Ascending aorta (tissue), 2 donors: ENCODE measurements at regions not wholly inside any gene's neighbourhood (a gene's known extent, or its start where the extent isn't known, plus 50 kb on each side); places are given as distances from the start of the nearest gene placed in this dataset.

Source experiments
- DNase-seq, 2 donors: peaks; one replicate each; pipeline ENCODE4 v3.0.0-alpha.2; 2019; ENCODE audit warnings: low spot score in 2 of 2
- H3K27ac ChIP-seq, 2 donors: fragments of 200-600 bp; sonication (generic); one replicate each; pipeline ENCODE4 v1.5.1; 2016 to 2017; ENCODE audit warnings: mild to moderate bottlenecking in 1 of 2
- H3K27me3 ChIP-seq: fragments of 200-600 bp; sonication (generic); one replicate; pipeline ENCODE4 v1.5.1; 2017
- H3K36me3 ChIP-seq, 2 donors: fragments of 200-600 bp; sonication (generic); one replicate each; pipeline ENCODE4 v1.5.1; 2016
- H3K4me1 ChIP-seq, 2 donors: fragments of 200-600 bp; sonication (generic); one replicate each; pipeline ENCODE4 v1.5.1; 2016 to 2017; ENCODE audit warnings: mild to moderate bottlenecking in 1 of 2
- H3K4me3 ChIP-seq, 2 donors: fragments of 200-600 bp; sonication (generic); one replicate each; pipeline ENCODE4 v1.5.1; 2016 to 2017; ENCODE audit warnings: mild to moderate bottlenecking in 1 of 2
- H3K9me3 ChIP-seq, 2 donors: fragments of 200-600 bp; sonication (generic); one replicate each; pipeline ENCODE4 v1.5.1; 2016
- CTCF ChIP-seq, 3 experiments: fragments of 200-600 bp in 2 of 3; fragments of 450-650 bp in 1 of 3; sonication (generic) in 2 of 3; IDR thresholded peaks; one replicate each; pipeline ENCODE4 v1.5.1; 2016 to 2019; ENCODE audit warnings: antibody characterized with exemption in 3 of 3, mild to moderate bottlenecking in 1 of 3, moderate library complexity in 1 of 3
- intact Hi-C: fragments of 100-400 bp; cut with DNase I; formaldehyde crosslinking; loops from one replicate; pipeline ENCODE4 v1.15.1; 2023

DNA sequence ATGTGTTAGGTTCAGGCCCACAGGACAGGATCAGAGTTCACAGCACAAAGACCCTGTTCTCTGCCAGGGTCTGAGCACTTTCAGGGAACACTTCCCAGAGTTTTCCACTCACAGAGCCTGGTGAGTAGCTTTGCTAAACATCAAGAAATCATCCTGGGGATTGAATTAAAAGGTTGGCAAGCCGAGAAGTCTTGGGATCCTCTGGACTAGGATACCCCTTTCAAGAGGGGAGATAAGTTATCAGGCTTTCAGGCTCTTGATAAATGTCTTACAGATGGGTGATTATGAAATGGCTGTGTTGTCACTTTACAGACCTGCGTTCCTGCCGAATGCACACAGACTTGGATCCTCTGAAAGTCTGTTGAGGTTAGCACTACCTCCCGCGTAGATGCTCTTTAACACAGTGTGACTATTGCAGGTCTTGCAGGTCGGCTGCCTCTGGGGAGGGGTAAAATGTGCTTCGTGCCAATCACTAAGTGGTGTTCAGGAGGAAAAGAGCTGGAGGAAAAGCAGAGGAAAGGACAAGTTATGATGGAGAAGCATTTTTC, 473.5 kb upstream of the AKR1E2 start:
- peak in 1 of 2 donors; percentile 72 for DNase-seq
- peaks cover 7 to 34% of the 10 kb centered on the region in 2 donors for H3K4me1 ChIP-seq
- peak overlapping the region; percentile 68 to 76 for H3K27ac ChIP-seq
- no peak for TF ChIP-seq CTCF (IDR thresholded peaks at IDR 0.05)
- no peak overlapping the region for H3K4me3 ChIP-seq
- intact Hi-C loops: loop anchor here (2.0 to 5.0 kb wide), 3 partner anchors 146 to 305 kb away; no protein-coding TSS in a partner anchor
- H3K27me3 ChIP-seq: no peaks in the 10 kb centered on the region
- no peaks in the 10 kb centered on the region for H3K36me3 ChIP-seq
- H3K9me3 ChIP-seq: no peaks in the 10 kb centered on the region

GRCh38 chr10:4351723-4352413, 474.1 kb upstream of the AKR1E2 start:
- Histone ChIP-seq H3K4me3 (no peak overlapping the region), H3K27me3 (no peaks in the 10 kb centered on the region), H3K36me3 (no peaks in the 10 kb centered on the region), H3K4me1 (peaks cover 7 to 34% of the 10 kb centered on the region in 2 donors), H3K9me3 (no peaks in the 10 kb centered on the region), H3K27ac (peak overlapping the region; percentile 68 to 76)
- intact Hi-C loops: loop anchor here (2.0 to 5.0 kb wide), 3 partner anchors 147 to 305 kb away; no protein-coding TSS in a partner anchor
- TF ChIP-seq CTCF (IDR thresholded peaks at IDR 0.05): no peak
- DNase-seq: no peak

GRCh38 chr10:4347397-4347796, 478.6 kb upstream of the AKR1E2 start:
- H3K27me3 ChIP-seq: no peaks in the 10 kb centered on the region
- no peak for DNase-seq
- intact Hi-C loops: loop anchor here (10.0 kb wide), 1 partner anchor 1113 kb away; no protein-coding TSS in a partner anchor
- H3K27ac ChIP-seq: peak overlapping the region; percentile 4 to 41
- no peaks in the 10 kb centered on the region for H3K9me3 ChIP-seq
- H3K4me3 ChIP-seq: no peak overlapping the region
- H3K36me3 ChIP-seq: no peaks in the 10 kb centered on the region
- H3K4me1 ChIP-seq: peaks cover 17 to 28% of the 10 kb centered on the region in 2 donors
- no peak for TF ChIP-seq CTCF (IDR thresholded peaks at IDR 0.05)

DNA sequence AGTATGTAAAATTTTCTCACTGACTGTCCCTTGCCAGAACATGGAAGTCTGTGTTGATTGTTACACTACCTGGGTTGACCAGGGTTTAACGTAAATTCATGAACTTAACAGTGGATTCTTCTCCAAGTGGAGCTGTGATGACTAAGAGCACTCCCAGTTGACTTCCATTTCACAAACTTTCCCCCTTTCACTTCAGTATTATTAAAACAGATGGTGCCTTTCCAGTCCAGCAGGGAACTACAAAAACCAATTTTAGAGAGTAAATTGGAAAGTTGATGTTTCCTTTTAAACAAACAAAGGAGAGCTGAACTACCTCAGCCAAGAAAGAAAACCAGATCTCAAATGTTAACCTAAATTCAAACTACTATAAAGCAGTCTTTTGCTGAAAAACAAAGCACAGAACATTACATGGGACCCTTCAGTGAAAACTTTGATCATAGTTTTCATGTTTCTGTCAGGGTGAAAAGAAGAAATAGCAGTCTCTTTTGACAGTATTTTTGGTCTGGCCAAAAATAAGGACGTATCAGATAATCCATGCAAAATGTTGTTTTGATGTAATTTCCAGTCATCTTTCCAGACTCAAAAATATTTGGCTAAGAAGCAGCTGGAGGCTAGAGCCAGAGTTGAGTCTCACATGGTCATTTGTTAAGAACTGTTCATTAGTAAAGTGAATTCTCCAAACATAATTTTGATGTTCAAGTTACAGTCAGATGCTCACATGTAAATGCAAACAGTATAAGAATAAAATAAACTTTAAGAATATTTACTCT, 479.9 kb upstream of the AKR1E2 start:
- Histone ChIP-seq H3K9me3 (no peaks in the 10 kb centered on the region), H3K27me3 (no peaks in the 10 kb centered on the region), H3K27ac (peak overlapping the region; percentile 80 to 85), H3K4me3 (no peak overlapping the region), H3K4me1 (peaks cover 13 to 26% of the 10 kb centered on the region in 2 donors), H3K36me3 (no peaks in the 10 kb centered on the region)
- intact Hi-C loops: loop anchor here (2.0 to 10.0 kb wide), 3 partner anchors 61 to 1111 kb away; no protein-coding TSS in a partner anchor
- DNase-seq: no peak
- TF ChIP-seq CTCF (IDR thresholded peaks at IDR 0.05): no peak

- Histone ChIP-seq H3K27me3 (no peaks in the 10 kb centered on the region), H3K36me3 (no peaks in the 10 kb centered on the region), H3K9me3 (no peaks in the 10 kb centered on the region), H3K27ac (peak overlapping the region; percentile 85 to 89), H3K4me1 (peaks cover 13 to 30% of the 10 kb centered on the region in 2 donors), H3K4me3 (no peak overlapping the region)
- TF ChIP-seq CTCF (IDR thresholded peaks at IDR 0.05): peak; percentile 7 to 34 (median 14)
- intact Hi-C loops: loop anchor here (2.0 to 10.0 kb wide), 7 partner anchors 60 to 1110 kb away; partner anchors contain the start of gene KLF6
- DNase-seq: peak; percentile 65 to 96
Observed at GRCh38 chr10:4344492-4344994, 481.5 kb upstream of the AKR1E2 start.
